NCI-H82 treated with DMSO at 0.1 percent for 48 hours (cell line): ENCODE measurements at regions not wholly inside any gene's neighbourhood (a gene's known extent, or its start where the extent isn't known, plus 50 kb on each side); places are given as distances from the start of the nearest gene placed in this dataset.
"Not testable (repeated sequence)": the region's sequence is repeated elsewhere in the genome, so short reads cannot be mapped to it uniquely, and the experiment has no call there.

Experiments
- DNase-seq: peaks from one replicate; lab custom pipeline; 2025; ENCODE audit not compliant: unreplicated experiment; lab: John Stamatoyannopoulos, UW

DNA sequence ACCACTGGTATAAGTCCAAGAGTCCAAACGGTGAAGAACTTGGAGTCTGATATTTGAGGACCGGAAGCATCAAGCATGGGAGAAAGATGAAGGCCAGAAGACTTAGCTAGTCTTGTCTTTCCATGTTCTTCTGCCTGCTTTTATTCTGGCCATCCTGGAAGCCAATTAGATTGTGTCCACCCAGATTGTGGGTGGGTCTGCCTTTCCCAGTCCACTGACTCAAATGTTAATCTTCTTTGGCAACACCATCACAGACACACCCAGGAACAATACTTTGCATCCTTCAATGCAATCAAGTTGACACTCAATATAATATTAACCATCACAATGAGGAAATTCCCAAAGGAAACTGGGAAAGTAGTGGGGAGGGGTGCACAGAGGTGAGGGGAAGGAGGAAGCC lies 340.1 kb downstream of the BMP4 start:
- DNase-seq: not testable (repeated sequence)

DNA sequence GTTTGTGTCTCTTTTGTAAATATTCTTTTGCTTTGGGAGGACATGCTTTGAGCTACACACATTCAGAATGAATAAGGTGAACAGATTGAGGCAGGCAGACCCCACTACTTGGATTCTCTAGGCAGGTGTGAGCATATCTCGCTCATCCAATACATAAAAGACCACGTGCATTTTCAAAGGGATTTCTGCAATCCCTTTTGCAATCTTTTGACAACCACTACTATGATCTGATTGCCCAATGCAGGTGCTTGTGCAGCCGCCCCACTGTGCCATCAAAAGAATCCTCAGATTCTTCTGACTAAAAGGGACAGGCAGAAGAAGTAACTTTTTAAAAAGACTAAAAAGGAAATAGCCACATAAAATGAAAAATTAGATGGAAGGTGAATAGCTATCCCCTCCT lies 341.4 kb downstream of the BMP4 start:
- DNase-seq: no peak

DNA sequence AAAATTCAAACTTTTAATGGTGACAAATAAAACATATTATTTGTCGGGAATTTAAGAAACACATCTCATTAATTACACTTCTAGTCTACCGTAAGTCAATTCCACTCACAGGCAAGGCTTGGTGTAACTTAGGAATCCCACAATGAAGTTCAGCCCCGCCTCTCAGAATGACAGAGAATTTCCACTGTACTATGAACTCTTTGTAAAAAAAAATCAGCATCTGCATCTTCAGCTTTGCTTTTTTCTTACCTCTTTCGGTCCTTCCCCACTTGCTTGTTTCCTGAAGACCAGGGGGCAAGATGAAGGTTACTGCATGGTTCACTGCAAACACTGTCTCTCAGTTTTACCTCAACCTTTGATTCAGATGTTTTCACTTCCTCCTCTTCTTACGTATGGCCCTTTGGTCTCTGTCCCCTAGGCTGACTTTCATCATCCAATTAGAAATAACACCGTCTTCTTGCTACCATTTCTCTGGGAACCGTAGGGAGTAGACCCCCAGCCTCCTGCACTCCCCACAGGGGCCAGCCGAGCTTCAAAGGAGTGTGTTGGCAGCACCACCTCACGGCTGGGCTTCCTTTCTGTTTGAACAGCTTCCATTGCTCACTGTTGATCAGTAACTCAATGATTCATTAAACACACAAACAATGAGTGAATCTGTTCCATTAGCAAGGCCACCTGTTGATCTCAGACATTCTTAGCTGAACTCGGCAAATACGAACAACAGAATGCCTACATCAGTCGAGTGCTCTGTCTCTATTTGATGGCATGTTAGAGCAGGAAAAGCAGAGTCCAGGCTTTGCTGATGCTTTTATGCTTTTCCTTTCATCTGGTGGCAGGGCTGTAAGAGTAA lies 343.0 kb downstream of the BMP4 start:
- DNase-seq: no peak

DNA sequence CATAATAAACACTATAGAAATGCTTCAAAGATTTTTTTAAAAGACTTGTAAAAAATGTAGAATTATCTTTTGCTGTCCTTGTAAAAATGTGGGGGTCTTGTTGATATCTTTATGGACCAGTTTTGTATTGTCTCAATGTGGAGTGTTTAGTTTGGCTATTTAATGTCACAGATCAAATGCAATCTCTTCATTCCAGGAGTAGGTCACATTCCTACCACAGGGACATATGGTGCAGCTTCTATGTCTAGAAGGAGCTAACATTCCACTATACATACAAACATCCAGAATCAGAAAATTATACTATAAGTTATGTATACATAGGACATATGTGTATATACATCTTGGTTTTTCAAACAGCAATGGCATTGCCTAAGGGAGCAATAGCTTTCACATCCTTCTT lies 345.7 kb downstream of the BMP4 start:
- no peak for DNase-seq

DNA sequence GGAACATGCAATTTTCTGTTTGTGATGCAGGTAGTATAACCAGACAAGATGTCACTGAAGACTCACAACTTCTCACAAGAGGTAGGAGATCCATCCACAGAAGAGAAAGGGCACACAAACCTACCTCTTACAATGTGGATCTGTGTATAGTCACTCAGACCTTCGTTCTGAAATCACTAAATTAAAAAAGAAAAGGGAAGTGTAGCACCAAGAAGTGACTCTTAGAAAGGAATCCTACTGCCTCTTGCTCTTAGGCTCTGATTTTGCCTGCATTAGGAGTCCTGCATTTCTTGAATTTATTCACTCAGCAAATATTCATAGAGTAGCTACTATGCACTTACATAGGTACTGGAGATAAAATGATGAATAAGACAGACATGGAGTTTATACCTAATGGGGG lies 347.6 kb downstream of the BMP4 start:
- no peak for DNase-seq

DNA sequence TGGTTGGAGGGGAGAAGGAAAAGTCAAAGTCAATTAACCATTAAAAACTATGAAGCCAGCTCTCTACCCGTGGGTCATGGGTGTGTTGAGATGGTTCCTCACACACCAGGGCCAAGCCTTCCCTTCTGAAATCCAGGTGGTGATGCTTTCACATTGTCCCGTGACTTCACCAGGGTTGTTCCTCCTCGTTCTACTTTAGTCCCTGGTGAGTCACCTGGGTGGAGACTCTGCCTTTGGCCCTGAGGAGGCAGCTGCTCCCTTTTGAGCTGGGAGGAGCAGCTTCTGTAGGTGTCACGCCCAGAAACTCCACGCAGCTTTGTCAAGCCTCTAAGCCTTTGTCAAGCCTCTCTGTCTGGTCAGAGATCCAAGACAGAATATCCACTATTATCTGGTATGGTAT lies 348.3 kb downstream of the BMP4 start:
- DNase-seq: no peak

DNA sequence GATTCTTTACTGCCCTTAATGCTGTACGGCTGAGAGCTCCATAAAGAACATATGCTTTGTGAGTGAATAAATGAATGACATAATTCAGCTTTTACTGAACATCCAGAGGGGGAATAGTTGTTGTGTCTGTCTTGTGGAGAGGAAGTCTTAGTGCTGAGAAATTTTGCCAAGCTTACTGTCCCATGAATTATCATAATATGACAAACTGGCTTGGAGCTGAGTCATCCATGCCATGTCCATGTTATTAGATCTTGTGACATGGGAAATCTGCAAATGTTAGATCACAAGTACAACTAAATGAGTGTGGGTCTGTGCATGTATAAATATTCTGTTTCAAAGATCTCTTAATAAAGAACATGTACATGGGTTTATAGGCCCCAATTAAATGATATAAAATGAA lies 350.4 kb downstream of the BMP4 start:
- no peak for DNase-seq

DNA sequence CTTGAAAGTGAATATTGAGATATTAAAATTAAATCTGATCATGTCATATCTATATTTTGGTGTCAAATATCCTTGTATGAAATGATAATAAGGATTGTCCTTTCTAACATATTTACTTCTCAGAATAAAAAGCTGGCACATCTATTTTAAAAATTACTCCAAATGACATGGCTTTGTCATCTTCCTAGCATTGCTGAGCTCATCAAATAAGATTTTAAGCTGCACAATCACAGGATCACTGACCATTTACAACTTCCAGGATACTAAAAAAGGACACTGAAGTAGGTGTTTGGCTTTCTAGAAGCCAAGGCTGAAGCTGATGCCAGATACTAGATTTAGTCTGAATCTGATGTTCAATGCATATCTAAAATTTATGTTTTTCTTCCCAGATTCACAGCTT lies 351.1 kb downstream of the BMP4 start:
- no peak for DNase-seq

DNA sequence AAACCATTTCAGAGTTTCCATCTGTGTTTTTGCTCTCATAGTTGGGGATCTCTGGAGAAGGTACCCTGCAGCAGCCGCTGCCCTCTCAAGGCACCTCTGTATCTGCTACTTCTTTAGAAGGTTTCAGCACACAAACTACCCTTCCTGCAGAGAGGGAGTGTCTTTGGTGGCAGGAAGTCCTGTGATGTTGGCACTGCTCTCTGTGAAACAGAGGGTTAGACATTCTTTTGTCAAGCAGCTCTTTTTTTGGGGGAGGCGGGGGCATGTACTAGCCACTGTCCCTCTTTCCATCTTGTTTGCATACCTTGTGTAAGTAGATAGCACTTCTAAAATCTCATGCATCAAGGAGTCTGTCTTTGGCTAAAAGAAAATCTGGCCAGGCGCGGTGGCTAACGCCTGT lies 352.6 kb downstream of the BMP4 start:
- no peak for DNase-seq

DNA sequence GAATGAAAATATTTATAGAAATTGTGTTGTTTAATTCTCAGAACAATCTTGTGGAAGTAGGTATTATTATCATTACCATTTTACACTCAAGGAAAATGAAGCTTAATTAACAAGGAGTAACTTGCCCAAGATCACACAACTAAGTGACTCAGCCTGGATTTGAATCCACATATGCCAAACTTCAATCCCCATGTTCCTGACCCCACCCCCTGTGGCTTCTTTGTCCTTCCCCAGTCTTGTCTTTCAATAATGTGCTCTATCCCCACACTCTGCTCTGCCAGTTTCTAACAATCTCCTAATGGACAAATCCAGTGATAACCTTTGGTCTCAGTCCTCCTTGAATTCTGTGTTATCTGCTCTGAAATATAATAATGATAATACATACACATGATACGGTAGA lies 355.2 kb downstream of the BMP4 start:
- no peak for DNase-seq

DNA sequence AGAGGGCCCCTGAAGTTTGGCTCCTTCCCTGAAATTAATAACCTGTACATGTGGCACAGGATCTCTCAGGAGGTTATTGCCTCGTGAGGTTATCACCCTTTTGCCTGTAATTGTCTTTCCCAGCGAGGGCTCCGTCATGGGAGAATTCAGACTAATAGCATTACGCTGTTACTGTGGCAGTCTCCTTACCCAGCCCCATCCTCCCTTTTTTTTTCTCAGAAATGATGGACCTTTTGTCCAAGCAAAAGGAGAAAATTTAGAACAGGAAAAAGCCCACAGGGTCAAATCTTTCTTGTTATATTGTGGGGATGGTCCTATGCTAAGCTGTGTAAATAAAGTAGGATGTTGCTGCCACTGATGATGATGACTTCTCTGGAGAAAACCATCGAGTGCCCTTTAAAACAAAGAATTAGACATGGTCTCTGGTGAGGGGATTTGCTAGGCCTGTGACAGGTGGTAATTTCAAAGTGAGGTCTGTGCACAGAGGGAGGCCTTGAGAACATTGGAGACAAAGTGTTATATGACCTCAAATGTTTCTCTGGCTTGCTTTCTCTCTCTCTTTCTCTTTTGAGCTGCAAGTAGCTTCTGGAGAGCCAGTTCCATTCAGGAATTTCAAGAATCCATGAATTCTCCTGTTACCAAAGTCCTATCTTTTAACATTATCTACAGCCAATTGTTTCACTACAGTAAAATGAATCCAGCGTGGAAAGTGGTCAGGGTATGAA lies 357.2 kb downstream of the BMP4 start:
- peak; percentile 55 for DNase-seq

DNA sequence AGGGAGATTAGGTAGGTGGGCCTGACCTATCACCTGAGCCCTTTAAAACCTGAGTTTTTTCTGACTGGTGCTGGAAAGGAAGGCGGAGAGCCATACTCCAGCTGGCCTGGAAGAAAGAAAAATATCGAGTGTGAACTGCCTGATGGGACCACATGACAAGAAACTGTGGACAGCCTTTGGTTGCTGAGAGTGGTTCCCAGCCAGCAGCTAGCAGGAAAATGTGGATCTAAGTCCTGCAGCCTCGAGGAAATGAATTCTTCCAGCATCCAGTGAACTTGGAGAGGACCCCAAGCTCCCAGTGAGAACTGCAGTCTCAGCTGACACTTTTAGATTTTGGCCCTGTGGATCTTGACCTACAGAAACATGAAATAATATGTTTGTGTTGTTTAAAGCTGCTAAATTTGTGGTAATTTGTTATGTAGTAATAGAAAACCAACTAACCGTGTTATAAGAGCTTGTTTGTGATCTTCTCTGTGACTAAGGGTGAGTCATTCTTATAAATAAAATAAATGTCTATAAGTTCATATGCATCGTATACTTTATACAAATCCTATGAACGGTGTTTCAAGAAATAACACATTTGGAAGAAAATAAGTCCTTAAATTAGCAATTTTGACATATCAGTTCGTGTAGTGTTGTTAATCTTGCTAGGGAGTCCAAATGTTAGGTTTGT lies 359.6 kb downstream of the BMP4 start:
- no peak for DNase-seq

DNA sequence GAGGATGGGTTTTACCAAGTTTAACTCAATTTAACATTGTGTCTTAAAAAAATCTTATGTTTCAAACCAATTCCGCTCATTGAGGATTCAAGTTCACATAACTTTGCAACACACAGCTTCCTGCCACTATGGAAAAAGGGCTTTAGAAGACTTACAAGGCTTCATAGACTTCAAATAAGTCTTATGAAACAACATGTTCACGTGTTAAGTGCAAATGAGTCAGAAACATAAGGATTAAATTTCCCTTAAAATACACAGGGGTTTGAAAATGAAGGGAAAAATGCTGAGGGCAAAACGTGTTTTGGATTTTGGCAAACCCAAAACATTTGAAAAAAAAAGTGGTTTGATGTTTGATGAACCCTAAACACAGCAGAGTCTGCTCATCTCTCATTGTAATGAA lies 364.8 kb downstream of the BMP4 start:
- DNase-seq: no peak

DNA sequence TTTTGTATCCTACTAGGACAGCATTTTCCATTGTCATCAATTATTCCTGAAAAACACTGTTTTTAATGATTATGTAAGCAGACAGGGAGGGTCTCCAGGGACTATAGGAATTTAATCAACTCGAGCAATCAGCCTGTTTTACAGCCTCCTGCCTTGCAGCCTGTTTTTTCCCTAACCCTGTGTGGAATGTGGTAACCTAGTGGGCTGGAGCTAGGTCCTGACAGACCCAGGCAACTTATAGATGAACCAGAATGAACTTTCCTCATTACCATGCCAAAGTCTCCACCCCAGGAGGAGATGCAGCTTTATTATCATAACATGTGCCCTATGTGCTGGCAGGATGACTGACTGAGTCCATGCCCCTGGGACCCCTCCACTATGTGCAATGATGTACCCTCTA lies 375.1 kb downstream of the BMP4 start:
- DNase-seq: no peak

DNA sequence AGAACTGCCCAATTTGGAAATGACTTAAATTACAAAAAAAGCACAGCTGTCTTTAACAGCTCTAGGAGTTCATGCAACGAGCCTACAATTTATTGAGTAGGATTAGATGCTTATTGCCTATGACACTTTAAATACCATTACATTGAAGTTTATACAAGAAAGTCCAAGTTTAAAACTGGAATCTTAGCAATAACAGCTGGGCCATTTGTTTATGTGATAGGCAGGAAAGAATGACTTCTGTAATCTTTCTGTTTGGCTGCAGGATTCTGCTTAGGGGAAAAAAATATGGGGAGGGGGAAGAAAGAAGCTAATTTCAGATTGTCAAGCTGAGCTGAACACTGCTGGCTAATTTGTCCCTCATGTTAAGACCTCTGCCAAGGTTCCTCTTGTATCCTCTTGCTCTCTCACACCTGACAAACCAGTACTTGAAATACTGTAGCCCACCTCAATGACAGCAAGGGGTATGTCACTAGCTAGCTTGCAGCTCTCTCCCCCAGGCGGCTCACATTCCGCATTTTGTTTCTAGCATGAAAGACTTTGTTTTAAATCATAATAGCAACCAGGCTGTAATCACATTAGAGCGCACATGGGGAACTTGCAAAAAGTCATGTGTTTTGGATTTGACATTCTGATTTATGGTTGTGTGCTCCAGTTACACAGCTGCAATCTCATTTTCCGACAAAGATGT lies 384.8 kb downstream of the BMP4 start:
- DNase-seq: no peak

DNA sequence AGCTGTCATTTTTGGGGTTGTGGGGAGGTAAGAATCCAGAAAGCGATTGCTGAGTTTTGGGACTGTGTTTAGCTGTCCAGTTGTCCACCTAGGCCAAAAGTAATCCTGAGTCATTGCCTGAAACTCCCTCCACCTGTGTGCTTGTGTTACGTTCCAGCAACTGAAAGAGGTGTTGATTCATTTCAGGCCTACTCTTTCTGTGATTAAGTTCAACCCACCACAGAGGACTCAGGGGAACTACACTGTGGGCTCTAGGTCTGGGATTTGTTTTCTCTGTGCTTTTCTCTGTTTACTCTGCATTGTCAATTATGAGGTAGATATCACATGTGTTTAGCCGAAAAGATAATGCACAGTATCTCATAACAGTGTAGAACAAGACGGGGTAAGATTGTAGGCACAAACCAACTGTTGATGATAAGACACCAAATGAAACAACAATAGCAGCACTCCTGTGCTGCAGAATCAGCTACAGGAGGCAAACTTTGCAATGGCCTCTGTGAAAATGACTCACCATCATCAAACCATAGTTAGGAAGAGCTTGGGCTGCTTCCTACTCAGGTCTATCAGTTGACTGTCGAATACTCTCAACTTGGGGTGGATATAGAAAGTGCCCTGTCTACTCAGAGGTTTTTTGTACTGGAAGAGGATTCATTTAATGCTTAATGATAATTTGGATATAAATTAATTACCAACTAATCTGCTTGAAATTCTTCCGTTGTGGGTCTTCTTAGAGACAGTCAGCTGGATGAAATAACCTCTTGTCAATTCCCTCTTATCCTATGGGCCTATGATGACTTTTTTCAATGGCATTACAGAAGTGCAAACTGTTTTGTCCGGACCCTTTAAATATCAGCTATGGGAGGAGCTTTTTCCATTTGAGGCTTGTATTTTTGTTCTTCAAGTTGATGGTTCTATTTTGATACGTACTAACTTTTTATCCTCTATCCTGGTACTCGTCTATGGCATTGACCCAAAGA lies 385.9 kb downstream of the BMP4 start:
- DNase-seq: no peak

DNA sequence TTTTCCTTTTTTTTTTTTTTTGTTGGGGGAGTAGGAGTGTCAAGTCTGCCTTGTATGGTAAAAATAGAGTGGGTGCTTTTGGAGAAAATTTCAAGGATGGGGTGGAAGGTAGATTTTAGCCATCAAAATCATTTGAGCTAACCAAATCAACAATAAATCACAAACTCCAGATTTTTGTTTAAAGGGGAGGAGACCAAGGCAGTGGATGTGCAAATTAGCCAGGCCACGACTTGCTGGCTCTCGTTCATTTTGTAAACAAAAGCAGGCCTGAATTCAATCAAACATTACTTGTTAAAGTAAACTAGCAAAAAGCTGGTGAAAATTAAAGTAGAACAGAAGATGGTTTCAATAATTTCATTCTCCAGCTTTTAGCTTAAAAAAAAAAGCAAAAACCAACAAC lies 387.2 kb downstream of the BMP4 start:
- no peak for DNase-seq

DNA sequence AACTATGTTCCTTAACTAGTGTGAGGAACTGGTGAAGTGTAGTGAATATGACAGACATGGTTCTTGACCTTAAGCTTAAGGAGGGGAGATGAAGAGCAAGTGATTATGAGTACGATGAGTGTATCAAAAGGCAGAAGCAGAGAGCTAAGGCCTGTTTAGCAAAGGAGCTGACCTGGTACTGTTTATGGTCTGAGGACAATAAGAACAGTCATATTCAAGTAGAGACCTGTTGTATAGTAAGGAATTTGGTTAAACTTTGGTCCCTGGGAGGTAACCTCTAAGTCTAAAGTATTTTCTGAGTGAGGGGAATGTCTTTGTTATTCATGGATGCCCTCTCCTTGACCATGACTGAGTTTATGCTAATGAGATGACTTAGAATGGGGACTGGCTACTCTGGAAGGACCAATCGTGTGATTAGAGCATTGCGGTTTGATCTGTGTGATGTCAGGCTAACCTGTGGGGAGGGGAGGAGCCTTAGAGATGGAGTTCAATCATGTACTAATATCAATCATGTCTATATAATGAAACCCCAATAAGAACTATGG lies 389.3 kb downstream of the BMP4 start:
- DNase-seq: no peak

DNA sequence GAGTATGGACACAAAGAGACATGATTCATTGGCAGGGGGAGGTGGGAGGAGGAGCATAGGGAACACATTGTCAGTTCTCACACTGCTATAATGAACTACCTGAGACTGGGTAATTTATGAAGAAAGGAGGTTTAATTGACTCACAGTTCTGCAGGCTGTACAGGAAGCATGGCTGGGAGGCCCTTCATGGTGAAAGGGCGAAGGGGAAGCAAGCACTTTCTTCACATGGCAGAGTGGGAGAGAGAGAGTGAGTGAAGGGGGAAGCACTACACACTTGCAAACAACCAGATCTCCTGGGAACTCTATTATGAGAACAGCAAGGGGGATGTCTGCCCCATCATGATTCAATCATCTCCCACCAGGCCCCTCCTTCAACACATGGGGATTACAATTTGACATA lies 391.8 kb downstream of the BMP4 start:
- no peak for DNase-seq

DNA sequence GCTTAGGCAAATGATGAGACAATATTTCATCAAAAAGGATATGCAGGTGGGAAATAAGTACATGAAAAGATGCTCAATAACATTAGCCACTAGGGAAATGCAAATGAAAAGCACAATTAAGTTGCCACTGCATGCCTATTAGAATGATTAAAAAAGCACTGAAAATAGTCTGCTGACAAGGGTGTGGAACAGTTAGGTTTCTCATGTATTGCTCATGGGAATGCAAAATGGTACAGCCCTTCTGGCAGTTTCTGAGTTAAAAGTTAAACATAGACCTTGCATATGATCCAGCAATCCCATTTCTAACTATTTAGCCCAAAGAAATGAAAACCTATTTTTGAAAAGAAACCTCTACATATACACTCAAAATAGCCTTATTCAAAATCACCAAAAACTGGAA lies 393.0 kb downstream of the BMP4 start:
- DNase-seq: no peak
